ENCODE measurements at regions not wholly inside any gene's neighbourhood (a gene's known extent, or its start where the extent isn't known, plus 50 kb on each side); places are given as distances from the start of the nearest gene placed in this dataset.
A peak's percentile ranks its signal among the peaks of the same experiment; 100 is the strongest.

DNA sequence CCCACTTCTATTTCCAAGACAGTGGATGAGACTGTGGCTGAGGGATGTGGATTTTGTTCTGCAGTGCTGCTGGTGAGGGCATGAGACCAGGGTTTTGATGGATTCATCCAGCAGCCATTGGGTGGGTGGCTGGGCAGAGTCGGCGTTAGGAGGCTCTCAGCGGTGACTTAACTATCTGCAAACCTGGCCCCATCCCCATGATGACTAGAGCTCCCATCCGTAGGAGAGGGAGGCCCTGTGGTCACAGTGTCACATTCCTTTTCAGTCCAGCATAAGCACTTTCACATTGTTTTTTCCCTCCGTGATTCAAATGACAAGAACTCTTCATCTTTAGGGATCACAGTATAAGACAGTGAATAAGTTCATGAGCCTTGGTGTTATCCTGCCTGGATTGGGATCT, 60.4 kb upstream of the SPRY4 start:
- TF ChIP-seq, protein P1, sequence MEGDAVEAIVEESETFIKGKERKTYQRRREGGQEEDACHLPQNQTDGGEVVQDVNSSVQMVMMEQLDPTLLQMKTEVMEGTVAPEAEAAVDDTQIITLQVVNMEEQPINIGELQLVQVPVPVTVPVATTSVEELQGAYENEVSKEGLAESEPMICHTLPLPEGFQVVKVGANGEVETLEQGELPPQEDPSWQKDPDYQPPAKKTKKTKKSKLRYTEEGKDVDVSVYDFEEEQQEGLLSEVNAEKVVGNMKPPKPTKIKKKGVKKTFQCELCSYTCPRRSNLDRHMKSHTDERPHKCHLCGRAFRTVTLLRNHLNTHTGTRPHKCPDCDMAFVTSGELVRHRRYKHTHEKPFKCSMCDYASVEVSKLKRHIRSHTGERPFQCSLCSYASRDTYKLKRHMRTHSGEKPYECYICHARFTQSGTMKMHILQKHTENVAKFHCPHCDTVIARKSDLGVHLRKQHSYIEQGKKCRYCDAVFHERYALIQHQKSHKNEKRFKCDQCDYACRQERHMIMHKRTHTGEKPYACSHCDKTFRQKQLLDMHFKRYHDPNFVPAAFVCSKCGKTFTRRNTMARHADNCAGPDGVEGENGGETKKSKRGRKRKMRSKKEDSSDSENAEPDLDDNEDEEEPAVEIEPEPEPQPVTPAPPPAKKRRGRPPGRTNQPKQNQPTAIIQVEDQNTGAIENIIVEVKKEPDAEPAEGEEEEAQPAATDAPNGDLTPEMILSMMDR (IDR thresholded peaks at IDR 0.05; ENCODE audit: control insufficient read depth, insufficient read depth, low read depth, low read length, missing control alignments), result no peak
- DNase-seq (ENCODE audit: low read depth), result peak; percentile 49
- H3K4me3 ChIP-seq (ENCODE audit: control insufficient read depth, low read depth, low read length), result no peak overlapping the region

DNA sequence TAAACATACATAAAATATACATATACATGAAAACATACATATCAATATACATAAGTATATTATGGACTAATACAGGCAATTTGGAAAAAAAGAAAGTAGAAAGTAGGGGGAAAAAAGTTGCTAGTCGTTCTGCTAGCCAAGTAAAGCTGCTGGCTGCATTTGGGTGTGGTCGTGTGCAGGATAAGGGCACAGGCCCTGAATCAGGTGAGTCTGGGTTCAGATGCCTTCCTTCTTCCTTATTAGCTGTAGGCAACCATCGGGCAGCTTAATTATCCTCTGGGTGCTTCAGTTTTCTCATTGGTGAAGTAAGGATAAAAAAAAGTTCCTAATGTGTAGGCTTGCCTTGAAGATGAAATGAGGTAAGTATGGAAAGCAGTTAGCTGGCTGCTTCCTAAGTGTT, 59.2 kb upstream of the SPRY4 start:
- no peak for DNase-seq (ENCODE audit: low read depth)
- no peak overlapping the region for H3K4me3 ChIP-seq (ENCODE audit: control insufficient read depth, low read depth, low read length)
- TF ChIP-seq, protein P1 (IDR thresholded peaks at IDR 0.05; ENCODE audit: control insufficient read depth, insufficient read depth, low read depth, low read length, missing control alignments), result no peak

DNA sequence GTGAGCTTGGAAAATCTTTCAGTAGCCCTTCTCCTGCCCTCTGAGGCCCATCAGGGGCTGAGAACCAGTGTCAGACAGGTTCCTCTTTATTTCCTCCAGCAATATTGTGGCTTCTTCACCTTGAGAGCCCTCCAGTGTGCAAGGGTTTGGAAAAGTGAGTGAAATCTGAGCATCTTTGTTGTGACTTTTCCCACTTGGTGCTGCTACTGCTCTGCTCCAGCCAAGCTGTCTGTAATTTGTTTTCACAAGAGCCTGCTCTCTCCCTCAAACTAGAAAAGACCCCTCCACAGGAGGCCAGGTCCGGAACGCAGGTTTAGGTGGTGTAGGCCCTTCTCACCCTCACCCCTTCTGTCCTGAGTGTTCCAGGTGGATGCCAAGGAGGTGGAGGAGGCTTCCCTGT, 57.4 kb upstream of the SPRY4 start:
- no peak overlapping the region for H3K4me3 ChIP-seq (ENCODE audit: control insufficient read depth, low read depth, low read length)
- TF ChIP-seq, protein P1 (IDR thresholded peaks at IDR 0.05; ENCODE audit: control insufficient read depth, insufficient read depth, low read depth, low read length, missing control alignments), result no peak
- no peak for DNase-seq (ENCODE audit: low read depth)

DNA sequence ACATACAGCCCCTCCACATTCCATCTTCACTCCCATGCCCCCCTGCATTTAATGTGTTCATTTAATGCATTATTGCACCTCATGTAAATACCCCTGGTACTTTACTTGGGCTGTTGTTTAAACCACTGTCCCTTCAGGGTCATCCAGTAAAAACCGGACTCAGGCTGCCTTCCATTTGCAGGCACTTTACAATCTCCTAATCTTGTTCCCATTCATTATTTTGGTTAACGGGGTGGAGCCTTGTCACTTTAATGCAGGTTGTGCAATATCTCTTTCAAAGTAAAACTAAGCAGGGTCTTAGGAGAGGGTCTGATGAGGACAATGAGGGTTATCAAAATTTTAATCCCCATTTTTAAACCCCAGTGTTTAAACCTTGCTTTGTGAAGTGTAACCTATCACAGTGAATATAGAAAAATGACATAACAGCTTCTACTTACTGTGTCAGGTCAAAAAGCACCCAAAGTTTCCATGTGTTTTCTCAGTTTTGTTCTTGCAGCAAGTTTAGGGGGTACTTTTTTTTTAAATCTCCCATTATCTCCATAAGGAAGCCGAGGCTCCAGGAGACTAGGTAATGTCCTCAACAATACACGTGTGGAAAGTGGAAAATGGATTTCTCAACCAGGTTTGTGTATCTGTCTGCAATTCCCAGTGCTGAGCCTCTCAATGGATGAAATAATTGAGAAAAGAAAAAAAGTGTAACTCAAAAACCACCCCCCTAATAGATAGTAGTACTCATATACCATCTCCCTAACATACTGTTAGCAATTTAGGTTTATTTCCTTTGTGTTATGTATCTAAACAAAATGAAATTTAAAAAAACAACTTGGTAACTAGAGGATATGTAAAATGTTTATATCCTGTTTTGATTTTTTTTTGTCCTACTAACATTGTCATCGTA, 54.2 kb upstream of the SPRY4 start:
- TF ChIP-seq, protein P1 (IDR thresholded peaks at IDR 0.05; ENCODE audit: control insufficient read depth, insufficient read depth, low read depth, low read length, missing control alignments), result no peak
- H3K4me3 ChIP-seq (ENCODE audit: control insufficient read depth, low read depth, low read length), result no peak overlapping the region
- DNase-seq (ENCODE audit: low read depth), result no peak

DNA sequence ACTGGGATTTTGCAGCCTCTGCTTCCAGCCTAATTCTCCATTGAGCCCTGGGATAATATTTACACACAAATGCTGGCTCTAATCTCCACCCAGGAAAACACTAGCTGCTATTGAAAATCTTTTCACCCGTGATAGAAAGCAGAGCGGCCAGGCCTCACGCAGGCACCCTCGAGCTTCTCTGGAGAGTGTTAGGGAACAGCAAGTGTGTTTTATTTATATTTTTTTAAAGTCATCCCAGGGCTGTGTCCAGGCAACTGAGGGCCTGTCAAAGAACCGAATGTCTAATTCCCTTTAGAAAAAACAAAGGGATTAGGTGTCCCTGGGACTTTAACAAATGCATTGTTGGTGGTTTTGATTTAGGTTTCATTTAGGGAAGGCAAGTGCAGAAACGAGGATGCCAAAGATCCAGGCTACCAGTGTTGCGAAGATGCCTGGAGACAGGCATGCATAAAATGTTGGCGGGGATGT, 51.2 kb upstream of the SPRY4 start:
- no peak for DNase-seq (ENCODE audit: low read depth)
- TF ChIP-seq, protein P1 (IDR thresholded peaks at IDR 0.05; ENCODE audit: control insufficient read depth, insufficient read depth, low read depth, low read length, missing control alignments), result no peak
- no peak overlapping the region for H3K4me3 ChIP-seq (ENCODE audit: control insufficient read depth, low read depth, low read length)
